Prostate gland (tissue), 2 donors: ENCODE measurements at regions not wholly inside any gene's neighbourhood (a gene's known extent, or its start where the extent isn't known, plus 50 kb on each side); places are given as distances from the start of the nearest gene placed in this dataset.

Experiments
- DNase-seq: peaks from one replicate; pipeline ENCODE4 v3.0.0-alpha.2; 2019; ENCODE audit warnings: low spot score
- H3K27ac ChIP-seq, 2 donors: fragments of 200-600 bp; sonication (generic); 2 replicates each; pipeline ENCODE4 v1.5.1; 2017 to 2019
- H3K27me3 ChIP-seq: fragments of 200-600 bp; sonication (generic); replicated peaks from 2 replicates; pipeline ENCODE4 v1.5.1; 2019; ENCODE audit not compliant: insufficient read depth
- H3K36me3 ChIP-seq, 2 donors: fragments of 200-600 bp; sonication (generic); 1 replicate in 1 of 2; 2 replicates in 1 of 2; pipeline versions ENCODE4 v1.5.1 to v1.8.1; 2017 to 2019
- H3K4me1 ChIP-seq: fragments of 200-600 bp; sonication (generic); replicated peaks from 2 replicates; pipeline ENCODE4 v1.5.1; 2019
- H3K4me3 ChIP-seq, 2 donors: fragments of 200-600 bp; sonication (generic); 2 replicates each; pipeline ENCODE4 v1.5.1; 2017 to 2019
- H3K9me3 ChIP-seq: fragments of 200-600 bp; sonication (generic); 2 replicates; pipeline ENCODE4 v1.5.1; 2017
- POLR2A ChIP-seq: fragments of 450-650 bp; IDR thresholded peaks from one replicate; pipeline ENCODE4 v1.6.1; 2016; ENCODE audit warnings: antibody characterized with exemption, mild to moderate bottlenecking
- POLR2AphosphoS5 ChIP-seq: sonication (generic); formaldehyde crosslinking; IDR thresholded peaks from one replicate; pipeline ENCODE4 v1.6.1; 2017; ENCODE audit warnings: antibody characterized with exemption
- WGBS: methylation state at CpG from one replicate; pipeline ENCODE4 v1.1.5; 2018; 5-methylcytosine and 5-hydroxymethylcytosine counted together
- intact Hi-C: fragments of 100-400 bp; cut with DNase I; formaldehyde crosslinking; loops from one replicate; pipeline ENCODE4 v1.14.2; 2022
- TF ChIP-seq, protein P1 (sequence below), 4 experiments: fragments of 200-600 bp in 2 of 4; fragments of 450-650 bp in 2 of 4; sonication (generic) in 2 of 4; IDR thresholded peaks; 1 replicate in 3 of 4; 2 replicates in 1 of 4; pipeline ENCODE4 v1.5.1; 2016 to 2019; ENCODE audit warnings: antibody characterized with exemption in 4 of 4, mild to moderate bottlenecking in 2 of 4, moderate library complexity in 2 of 4

DNA sequence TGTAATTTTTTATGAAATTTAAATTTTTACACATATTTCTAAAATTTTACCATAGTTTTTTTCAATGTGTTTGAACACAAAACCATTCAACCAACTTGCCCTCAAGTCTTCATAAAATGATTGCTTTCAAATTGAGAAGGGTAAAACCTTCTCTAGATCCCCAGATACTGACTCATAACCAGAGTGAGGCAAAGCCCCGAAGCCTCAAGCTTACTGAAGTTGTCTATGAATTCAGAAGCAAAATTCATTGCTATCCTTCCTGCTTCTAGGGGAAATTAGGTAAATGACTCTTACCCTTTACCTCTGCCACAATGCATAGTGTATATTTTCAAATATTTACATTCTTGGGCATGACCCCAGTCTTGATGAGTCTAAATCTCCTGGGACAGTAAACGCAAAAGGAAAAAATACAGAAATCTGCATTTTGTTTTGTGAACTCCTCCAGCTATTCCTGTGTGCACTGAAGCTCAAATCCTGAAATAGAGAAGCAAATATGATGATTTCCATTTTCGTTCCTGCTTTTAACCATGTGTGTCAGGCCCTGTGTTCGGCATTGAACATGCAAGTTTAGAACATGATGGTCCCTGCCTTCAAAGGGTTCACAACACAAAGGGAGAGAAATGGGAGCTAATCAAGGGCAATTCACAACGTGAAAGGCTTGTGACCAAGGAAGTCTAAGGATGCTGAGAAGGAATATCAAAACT lies 246.3 kb downstream of the SUCLG1 start:
- intact Hi-C loops: no loop called here
- H3K9me3 ChIP-seq: no peaks in the 10 kb centered on the region
- H3K4me3 ChIP-seq: no peak overlapping the region
- H3K36me3 ChIP-seq: no peaks in the 10 kb centered on the region
- WGBS: 84% methylated on average over 5 of the region's 5 CpGs
- TF ChIP-seq, protein P1, sequence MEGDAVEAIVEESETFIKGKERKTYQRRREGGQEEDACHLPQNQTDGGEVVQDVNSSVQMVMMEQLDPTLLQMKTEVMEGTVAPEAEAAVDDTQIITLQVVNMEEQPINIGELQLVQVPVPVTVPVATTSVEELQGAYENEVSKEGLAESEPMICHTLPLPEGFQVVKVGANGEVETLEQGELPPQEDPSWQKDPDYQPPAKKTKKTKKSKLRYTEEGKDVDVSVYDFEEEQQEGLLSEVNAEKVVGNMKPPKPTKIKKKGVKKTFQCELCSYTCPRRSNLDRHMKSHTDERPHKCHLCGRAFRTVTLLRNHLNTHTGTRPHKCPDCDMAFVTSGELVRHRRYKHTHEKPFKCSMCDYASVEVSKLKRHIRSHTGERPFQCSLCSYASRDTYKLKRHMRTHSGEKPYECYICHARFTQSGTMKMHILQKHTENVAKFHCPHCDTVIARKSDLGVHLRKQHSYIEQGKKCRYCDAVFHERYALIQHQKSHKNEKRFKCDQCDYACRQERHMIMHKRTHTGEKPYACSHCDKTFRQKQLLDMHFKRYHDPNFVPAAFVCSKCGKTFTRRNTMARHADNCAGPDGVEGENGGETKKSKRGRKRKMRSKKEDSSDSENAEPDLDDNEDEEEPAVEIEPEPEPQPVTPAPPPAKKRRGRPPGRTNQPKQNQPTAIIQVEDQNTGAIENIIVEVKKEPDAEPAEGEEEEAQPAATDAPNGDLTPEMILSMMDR (IDR thresholded peaks at IDR 0.05): no peak
- TF ChIP-seq POLR2A (no peak), POLR2AphosphoS5 (no peak)
- H3K27ac ChIP-seq: no peak overlapping the region
- no peak for DNase-seq
- no peaks in the 10 kb centered on the region for H3K27me3 ChIP-seq
- H3K4me1 ChIP-seq: no peaks in the 10 kb centered on the region

DNA sequence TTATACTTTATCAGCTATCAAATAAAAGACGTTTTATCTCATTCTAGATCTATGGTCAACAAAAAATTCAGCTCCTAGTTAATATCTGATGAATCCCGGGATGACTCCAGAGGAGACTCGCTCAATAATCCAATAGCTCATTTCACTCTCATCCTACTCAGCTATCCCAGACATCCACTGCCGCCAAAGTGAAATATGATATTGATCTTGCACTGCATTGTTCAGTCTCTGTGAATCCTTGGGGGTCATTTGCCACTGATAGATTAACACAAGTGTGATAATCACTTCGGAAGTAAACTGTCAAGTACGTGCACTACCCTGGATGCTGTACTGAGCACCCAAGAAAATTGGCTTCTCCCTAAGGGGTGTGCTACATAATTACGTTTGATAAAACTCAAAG lies 249.1 kb downstream of the SUCLG1 start:
- Histone ChIP-seq H3K4me1 (no peaks in the 10 kb centered on the region), H3K9me3 (no peaks in the 10 kb centered on the region), H3K27ac (no peak overlapping the region), H3K4me3 (no peak overlapping the region), H3K27me3 (no peaks in the 10 kb centered on the region), H3K36me3 (no peaks in the 10 kb centered on the region)
- DNase-seq: no peak
- intact Hi-C loops: no loop called here
- WGBS: 31% methylated on average over 7 of the region's 7 CpGs
- TF ChIP-seq POLR2AphosphoS5 (no peak), POLR2A (no peak)
- TF ChIP-seq, protein P1 (IDR thresholded peaks at IDR 0.05): no peak

DNA sequence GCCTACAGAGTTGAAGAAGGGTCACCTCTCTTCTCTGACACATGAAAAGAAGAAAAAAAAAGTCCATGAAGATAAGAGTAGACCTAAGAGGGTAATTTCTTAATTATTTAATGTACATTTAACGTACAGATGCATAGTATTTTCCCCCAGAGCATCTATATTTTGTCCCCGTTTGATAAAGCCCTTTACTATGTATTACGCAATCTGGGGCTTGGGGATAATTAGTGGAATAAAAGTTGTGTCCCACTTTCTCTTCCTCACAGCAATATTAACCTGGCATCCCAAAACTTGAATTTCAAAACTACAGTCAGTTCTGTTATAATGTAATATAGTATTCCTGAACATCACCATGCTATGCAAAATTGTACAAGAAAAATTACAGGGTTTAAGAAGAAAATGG lies 254.1 kb downstream of the SUCLG1 start:
- no peak overlapping the region for H3K27ac ChIP-seq
- 87% methylated on average over 3 of the region's 3 CpGs for WGBS

DNA sequence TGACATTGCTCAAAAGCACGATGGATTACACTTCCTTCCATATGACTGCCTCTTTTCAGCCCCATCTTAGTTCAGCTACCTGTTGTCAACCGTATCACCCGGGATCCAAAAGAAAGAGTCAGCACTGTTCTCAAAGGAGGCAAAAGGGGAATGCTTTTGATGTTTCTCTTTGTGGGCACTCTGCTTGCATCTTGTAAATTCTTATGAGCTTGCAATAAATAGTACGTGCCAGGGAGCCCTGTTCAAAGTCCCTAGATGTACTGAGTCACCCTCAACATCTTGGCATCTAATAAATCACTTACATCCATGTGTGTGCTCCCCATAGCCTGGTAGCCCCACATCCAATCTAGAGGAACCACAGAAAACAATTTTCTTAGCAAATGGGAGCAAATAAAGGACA lies 256.9 kb downstream of the SUCLG1 start:
- no peak for DNase-seq
- Histone ChIP-seq H3K4me3 (no peak overlapping the region), H3K27me3 (no peaks in the 10 kb centered on the region), H3K27ac (no peak overlapping the region), H3K4me1 (no peaks in the 10 kb centered on the region), H3K36me3 (no peaks in the 10 kb centered on the region), H3K9me3 (no peaks in the 10 kb centered on the region)
- intact Hi-C loops: no loop called here
- TF ChIP-seq POLR2AphosphoS5: no peak
- no peak for TF ChIP-seq POLR2A
- TF ChIP-seq, protein P1 (IDR thresholded peaks at IDR 0.05): no peak
- 30% methylated on average over 4 of the region's 4 CpGs for WGBS

More for the DNA sequence above, 254.1 kb downstream of the SUCLG1 start:
- no peak for DNase-seq
- Histone ChIP-seq H3K27me3 (no peaks in the 10 kb centered on the region), H3K9me3 (no peaks in the 10 kb centered on the region), H3K4me3 (no peak overlapping the region), H3K36me3 (no peaks in the 10 kb centered on the region), H3K4me1 (no peaks in the 10 kb centered on the region)
- no peak for TF ChIP-seq POLR2AphosphoS5
- no peak for TF ChIP-seq POLR2A
- TF ChIP-seq, protein P1 (IDR thresholded peaks at IDR 0.05): no peak
- intact Hi-C loops: no loop called here

DNA sequence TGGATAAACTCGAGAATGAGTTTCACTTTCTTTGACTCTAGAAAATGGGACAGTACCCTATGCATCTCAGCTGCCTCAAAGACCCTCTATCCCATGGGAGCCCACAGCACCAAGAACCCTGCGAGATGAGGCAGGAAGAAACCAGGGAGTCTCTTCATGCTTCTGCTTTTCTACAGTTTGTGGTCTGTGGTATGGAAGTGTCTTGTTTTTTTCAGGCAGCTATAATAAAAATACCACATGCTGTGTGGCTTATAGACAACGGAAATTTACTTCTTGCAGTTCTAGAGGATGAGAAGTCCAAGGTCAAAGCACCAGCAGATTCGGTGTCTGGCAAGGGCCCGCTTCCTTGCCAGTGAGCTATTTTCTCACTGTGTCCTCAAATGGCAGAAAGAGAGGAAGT lies 257.9 kb downstream of the SUCLG1 start:
- H3K9me3 ChIP-seq: no peaks in the 10 kb centered on the region
- TF ChIP-seq, protein P1 (IDR thresholded peaks at IDR 0.05): no peak
- no peak for TF ChIP-seq POLR2A
- no peak for TF ChIP-seq POLR2AphosphoS5
- DNase-seq: no peak
- no peaks in the 10 kb centered on the region for H3K4me1 ChIP-seq
- H3K27me3 ChIP-seq: no peaks in the 10 kb centered on the region
- H3K27ac ChIP-seq: no peak overlapping the region
- H3K4me3 ChIP-seq: no peak overlapping the region
- WGBS: 85% methylated on average over 5 of the region's 5 CpGs
- intact Hi-C loops: no loop called here
- no peaks in the 10 kb centered on the region for H3K36me3 ChIP-seq
